Endothelial cell (in vitro differentiated cells): ENCODE measurements at regions not wholly inside any gene's neighbourhood (a gene's known extent, or its start where the extent isn't known, plus 50 kb on each side); places are given as distances from the start of the nearest gene placed in this dataset.

Experiments
- DNase-seq: peaks from one replicate; pipeline ENCODE4 v3.0.0; 2021; ENCODE audit warnings: low spot score
- H3K27ac Mint-ChIP-seq: one replicate; pipeline ENCODE4 v1.8.0; 2021; ENCODE audit warnings: mixed read lengths, inconsistent platforms; ENCODE audit not compliant: unreplicated experiment
- H3K27me3 Mint-ChIP-seq: one replicate; pipeline ENCODE4 v1.8.0; 2021; ENCODE audit warnings: mild to moderate bottlenecking, moderate library complexity, mixed read lengths, inconsistent platforms; ENCODE audit not compliant: unreplicated experiment
- H3K36me3 Mint-ChIP-seq: one replicate; pipeline ENCODE4 v1.8.0; 2021; ENCODE audit warnings: mild to moderate bottlenecking, low read depth, mixed read lengths, inconsistent platforms; ENCODE audit not compliant: unreplicated experiment
- H3K4me1 Mint-ChIP-seq: one replicate; pipeline ENCODE4 v1.8.0; 2021; ENCODE audit warnings: mild to moderate bottlenecking, mixed read lengths, inconsistent platforms; ENCODE audit not compliant: unreplicated experiment
- H3K4me3 Mint-ChIP-seq: one replicate; pipeline ENCODE4 v1.8.0; 2021; ENCODE audit warnings: mild to moderate bottlenecking, mixed read lengths, inconsistent platforms; ENCODE audit not compliant: unreplicated experiment
- H3K9me3 Mint-ChIP-seq: one replicate; pipeline ENCODE4 v1.8.0; 2021; ENCODE audit warnings: mixed read lengths, inconsistent platforms; ENCODE audit not compliant: unreplicated experiment
- TF ChIP-seq, protein P1 (sequence below): fragments of 200-600 bp; sonication (generic); IDR thresholded peaks from one replicate; pipeline ENCODE4 v1.5.0; 2021; ENCODE audit warnings: antibody characterized with exemption; ENCODE audit not compliant: unreplicated experiment

DNA sequence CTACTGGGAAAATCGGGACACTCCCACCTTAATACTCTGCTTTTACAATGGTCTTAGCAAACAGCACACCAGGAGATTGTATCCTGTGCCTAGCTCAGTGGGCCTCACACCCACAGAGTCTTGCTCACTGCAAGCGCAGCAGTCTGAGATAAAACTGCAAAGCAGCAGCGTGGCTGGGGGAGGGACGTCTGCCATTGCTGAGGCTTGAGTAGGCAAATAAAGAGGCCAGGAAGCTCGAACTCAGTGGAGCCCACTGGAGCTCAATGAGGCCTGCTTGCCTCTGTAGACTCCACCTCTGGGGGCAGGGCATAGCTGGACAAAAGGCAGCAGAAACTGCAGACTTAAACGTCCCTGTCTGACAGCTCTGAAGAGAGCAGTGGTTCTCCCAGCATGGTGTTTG is 1169.1 kb upstream of the EPHA6 start:
- TF ChIP-seq, protein P1, sequence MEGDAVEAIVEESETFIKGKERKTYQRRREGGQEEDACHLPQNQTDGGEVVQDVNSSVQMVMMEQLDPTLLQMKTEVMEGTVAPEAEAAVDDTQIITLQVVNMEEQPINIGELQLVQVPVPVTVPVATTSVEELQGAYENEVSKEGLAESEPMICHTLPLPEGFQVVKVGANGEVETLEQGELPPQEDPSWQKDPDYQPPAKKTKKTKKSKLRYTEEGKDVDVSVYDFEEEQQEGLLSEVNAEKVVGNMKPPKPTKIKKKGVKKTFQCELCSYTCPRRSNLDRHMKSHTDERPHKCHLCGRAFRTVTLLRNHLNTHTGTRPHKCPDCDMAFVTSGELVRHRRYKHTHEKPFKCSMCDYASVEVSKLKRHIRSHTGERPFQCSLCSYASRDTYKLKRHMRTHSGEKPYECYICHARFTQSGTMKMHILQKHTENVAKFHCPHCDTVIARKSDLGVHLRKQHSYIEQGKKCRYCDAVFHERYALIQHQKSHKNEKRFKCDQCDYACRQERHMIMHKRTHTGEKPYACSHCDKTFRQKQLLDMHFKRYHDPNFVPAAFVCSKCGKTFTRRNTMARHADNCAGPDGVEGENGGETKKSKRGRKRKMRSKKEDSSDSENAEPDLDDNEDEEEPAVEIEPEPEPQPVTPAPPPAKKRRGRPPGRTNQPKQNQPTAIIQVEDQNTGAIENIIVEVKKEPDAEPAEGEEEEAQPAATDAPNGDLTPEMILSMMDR, result no peak
- no peak overlapping the region for H3K4me3 Mint-ChIP-seq
- H3K36me3 Mint-ChIP-seq, result peaks cover 5% of the 10 kb centered on the region
- H3K27me3 Mint-ChIP-seq, result no peaks in the 10 kb centered on the region
- no peaks in the 10 kb centered on the region for H3K4me1 Mint-ChIP-seq
- H3K27ac Mint-ChIP-seq, result no peak overlapping the region
- H3K9me3 Mint-ChIP-seq, result peaks cover 4% of the 10 kb centered on the region
- no peak for DNase-seq

GRCh38 chr3:95654570-95655362 is 1159.6 kb upstream of the EPHA6 start:
- Mint-ChIP-seq H3K9me3 (no peaks in the 10 kb centered on the region), H3K27ac (no peak overlapping the region), H3K36me3 (no peaks in the 10 kb centered on the region), H3K27me3 (no peaks in the 10 kb centered on the region), H3K4me1 (no peaks in the 10 kb centered on the region), H3K4me3 (no peak overlapping the region)
- TF ChIP-seq, protein P1, result no peak
- DNase-seq, result no peak

DNA sequence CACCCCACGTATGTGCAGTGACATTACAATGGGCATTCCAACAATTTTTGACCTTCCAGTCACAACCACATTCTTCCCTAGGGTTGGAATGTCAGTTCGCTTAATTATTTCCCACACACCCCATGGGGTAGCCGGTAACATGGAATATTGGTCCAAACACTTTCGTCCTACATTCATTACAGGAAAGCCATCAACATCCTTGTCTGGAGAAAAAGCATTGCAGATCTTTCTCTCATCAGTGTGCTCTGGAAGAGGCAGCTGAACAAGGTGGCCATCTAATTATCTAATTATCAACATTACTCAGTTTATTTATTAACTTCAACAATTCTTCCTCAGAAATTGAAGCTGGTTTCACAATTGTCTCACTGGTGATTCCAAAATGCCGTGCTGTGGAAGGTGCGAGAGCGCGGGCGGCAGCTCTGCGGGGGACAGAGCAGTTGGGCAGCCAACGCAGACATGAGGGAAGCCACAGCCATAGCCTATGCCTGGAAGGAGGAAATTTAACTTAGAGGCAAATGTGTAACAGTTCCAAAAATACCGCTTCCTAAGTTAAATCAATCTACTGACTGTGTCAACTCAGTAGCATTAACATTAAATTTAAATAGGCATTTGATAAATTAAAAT is 1158.9 kb upstream of the EPHA6 start:
- H3K27ac Mint-ChIP-seq, result no peak overlapping the region
- no peaks in the 10 kb centered on the region for H3K36me3 Mint-ChIP-seq
- TF ChIP-seq, protein P1, result no peak
- no peaks in the 10 kb centered on the region for H3K4me1 Mint-ChIP-seq
- H3K27me3 Mint-ChIP-seq, result no peaks in the 10 kb centered on the region
- DNase-seq, result no peak
- no peak overlapping the region for H3K4me3 Mint-ChIP-seq
- no peaks in the 10 kb centered on the region for H3K9me3 Mint-ChIP-seq

GRCh38 chr3:95670765-95671164 is 1143.6 kb upstream of the EPHA6 start:
- TF ChIP-seq, protein P1, result no peak
- no peak overlapping the region for H3K4me3 Mint-ChIP-seq
- H3K36me3 Mint-ChIP-seq, result no peaks in the 10 kb centered on the region
- no peaks in the 10 kb centered on the region for H3K4me1 Mint-ChIP-seq
- H3K27ac Mint-ChIP-seq, result no peak overlapping the region
- DNase-seq, result no peak
- H3K9me3 Mint-ChIP-seq, result no peaks in the 10 kb centered on the region
- no peaks in the 10 kb centered on the region for H3K27me3 Mint-ChIP-seq

DNA sequence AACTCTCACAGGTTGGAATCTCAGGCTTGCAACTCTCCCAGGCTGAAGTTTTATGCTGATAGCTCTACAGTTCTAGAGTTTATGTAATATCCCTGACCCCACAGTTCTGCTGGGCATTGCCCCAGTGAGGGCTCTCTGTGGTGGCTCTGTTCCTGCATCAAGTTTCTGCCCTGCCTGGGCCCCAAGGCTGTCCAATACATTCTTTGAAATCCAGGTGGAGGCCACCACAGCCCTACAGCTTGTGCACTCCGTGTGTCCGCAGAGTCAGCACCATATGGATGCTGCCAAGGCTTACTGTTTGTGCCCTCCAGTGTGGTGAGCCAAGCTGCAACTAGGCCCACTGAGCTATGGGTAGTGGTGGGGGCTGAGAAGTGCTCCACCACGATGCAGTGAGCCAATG is 1141.2 kb upstream of the EPHA6 start:
- Mint-ChIP-seq H3K27ac (no peak overlapping the region), H3K4me3 (no peak overlapping the region), H3K36me3 (no peaks in the 10 kb centered on the region), H3K9me3 (no peaks in the 10 kb centered on the region), H3K27me3 (no peaks in the 10 kb centered on the region), H3K4me1 (no peaks in the 10 kb centered on the region)
- TF ChIP-seq, protein P1, result no peak
- no peak for DNase-seq
